ENCODE measurements at regions not wholly inside any gene's neighbourhood (a gene's known extent, or its start where the extent isn't known, plus 50 kb on each side); places are given as distances from the start of the nearest gene placed in this dataset.

GRCh38 chr4:58767598-58767997 is 1657.4 kb upstream of the IGFBP7 start:
- BruUV-seq (replicated peaks): no TSS peak
- H3K27ac ChIP-seq (ENCODE audit: control insufficient read depth, insufficient read depth): no peak overlapping the region
- CTCF ChIA-PET: no interaction called here
- no peaks in the 10 kb centered on the region for H4K20me1 ChIP-seq (ENCODE audit: control insufficient read depth, insufficient read depth)
- no peaks in the 10 kb centered on the region for H3K79me2 ChIP-seq (ENCODE audit: control insufficient read depth, insufficient read depth, low read length)
- H3K4me2 ChIP-seq (ENCODE audit: control insufficient read depth, insufficient read depth): no peak overlapping the region
- POLR2A ChIA-PET: no interaction called here
- intact Hi-C loops (cut with micrococcal nuclease; ENCODE audit: unreplicated experiment): no loop called here
- no peak overlapping the region for H3K4me3 ChIP-seq
- no peak for ATAC-seq
- no peaks in the 10 kb centered on the region for H3K27me3 ChIP-seq (replicated peaks in 1 of 2; ENCODE audit: control insufficient read depth in 2 of 2, insufficient read depth in 2 of 2, low read length in 1 of 2)
- no peaks in the 10 kb centered on the region for H3K4me1 ChIP-seq (ENCODE audit: control insufficient read depth, insufficient read depth, low read length)
- no peaks in the 10 kb centered on the region for H3K9me3 ChIP-seq (replicated peaks; ENCODE audit: control insufficient read depth, insufficient read depth, low read length)
- no peak for TF ChIP-seq SKIL (IDR thresholded peaks at IDR 0.05; ENCODE audit: low read depth, poor library complexity, severe bottlenecking)
- no peak for TF ChIP-seq GATAD2B (conservative IDR thresholded peaks at IDR 0.05; ENCODE audit: low read depth)
- TF ChIP-seq ASH2L (IDR thresholded peaks at IDR 0.05; ENCODE audit: borderline replicate concordance, low read depth): no peak
- no peak for TF ChIP-seq RUNX3 (IDR thresholded peaks at IDR 0.05; ENCODE audit: low read length)
- no peak for TF ChIP-seq PAX8 (IDR thresholded peaks at IDR 0.05)
- TF ChIP-seq LARP7 (IDR thresholded peaks at IDR 0.05): no peak
- TF ChIP-seq ZNF687 (IDR thresholded peaks at IDR 0.05): no peak
- no peak for TF ChIP-seq MTA2 (IDR thresholded peaks at IDR 0.05; ENCODE audit: low read depth)
- no peak for TF ChIP-seq NFYA (IDR thresholded peaks at IDR 0.05; ENCODE audit: borderline replicate concordance, low read depth, low read length)
- no peak for TF ChIP-seq SUPT20H (IDR thresholded peaks at IDR 0.05; ENCODE audit: borderline replicate concordance, control insufficient read depth, low read depth, low read length)
- no peak for TF ChIP-seq MEF2B (IDR thresholded peaks at IDR 0.05; ENCODE audit: partially characterized antibody, poor library complexity, severe bottlenecking)
- no peak for TF ChIP-seq FOS (IDR thresholded peaks at IDR 0.05; ENCODE audit: borderline replicate concordance, extremely low read depth, insufficient read length)
- TF ChIP-seq CHD2 (IDR thresholded peaks at IDR 0.05; ENCODE audit: borderline replicate concordance, low read depth, low read length): no peak
- no peak for TF ChIP-seq NFYB (IDR thresholded peaks at IDR 0.05; ENCODE audit: insufficient read depth, low read depth, low read length)
- TF ChIP-seq ATF3 (IDR thresholded peaks at IDR 0.05; ENCODE audit: borderline replicate concordance, extremely low read depth, low read depth, low read length): no peak
- TF ChIP-seq ETV6 (conservative IDR thresholded peaks at IDR 0.05 in 1 of 2, IDR thresholded peaks at IDR 0.05 in 1 of 2; ENCODE audit: borderline replicate concordance in 1 of 2, low read depth in 1 of 2): no peak
- SMC1A ChIA-PET (ENCODE audit: uncharacterized antibody, unreplicated experiment): no interaction called here
- H2AFZ ChIP-seq (ENCODE audit: control insufficient read depth, low read depth, low read length): no peak overlapping the region
- 0% methylated on average over 1 of the region's 1 CpG for WGBS (ENCODE audit: insufficient coverage, insufficient replicate concordance, low lambda C conversion rate, missing lambda C conversion rate)
- no peak for FAIRE-seq
- in situ Hi-C loops (cut with MboI): no loop called here
- H3K9ac ChIP-seq (ENCODE audit: control insufficient read depth, insufficient read depth, low read length): no peak overlapping the region
- no peak for DNase-seq (ENCODE audit: low read depth, low spot score)
- RAD21 ChIA-PET (ENCODE audit: unreplicated experiment): no interaction called here
- H3K36me3 ChIP-seq (ENCODE audit: control insufficient read depth in 2 of 2, insufficient read depth in 2 of 2, low read length in 1 of 2): no peaks in the 10 kb centered on the region

All from GM12878 (cell line).